Activated T-cell treated with anti-CD3 and anti-CD28 coated beads for 1 hour (primary cell): ENCODE measurements at regions not wholly inside any gene's neighbourhood (a gene's known extent, or its start where the extent isn't known, plus 50 kb on each side); places are given as distances from the start of the nearest gene placed in this dataset.
"Not testable (repeated sequence)": the region's sequence is repeated elsewhere in the genome, so short reads cannot be mapped to it uniquely, and the experiment has no call there.

Experiments used
- DNase-seq: peaks from one replicate; pipeline ENCODE4 v3.0.0-alpha.2; 2020; ENCODE audit warnings: low read depth

DNA sequence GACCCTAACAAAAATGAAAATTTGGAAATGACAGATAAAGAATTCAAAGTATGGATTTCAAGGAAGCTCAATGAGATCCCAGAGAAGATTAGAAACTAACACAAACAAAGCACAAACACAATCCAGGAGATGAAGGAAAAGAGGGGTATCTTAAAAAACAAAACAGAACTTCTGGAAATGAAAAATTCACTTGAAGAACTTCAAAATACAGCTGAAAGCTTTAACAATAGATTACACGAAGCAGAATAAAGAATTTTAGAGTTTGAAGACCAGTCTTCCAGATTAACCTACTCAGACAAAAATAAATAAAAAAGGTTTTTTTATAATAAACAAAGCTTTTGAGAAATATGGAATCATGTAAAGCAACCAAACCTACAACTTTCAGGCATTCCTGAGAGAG, 671.8 kb upstream of the SLC39A10 start:
- DNase-seq, result no peak

GRCh38 chr2:194962254-194962653, 694.8 kb upstream of the SLC39A10 start:
- DNase-seq, result no peak

DNA sequence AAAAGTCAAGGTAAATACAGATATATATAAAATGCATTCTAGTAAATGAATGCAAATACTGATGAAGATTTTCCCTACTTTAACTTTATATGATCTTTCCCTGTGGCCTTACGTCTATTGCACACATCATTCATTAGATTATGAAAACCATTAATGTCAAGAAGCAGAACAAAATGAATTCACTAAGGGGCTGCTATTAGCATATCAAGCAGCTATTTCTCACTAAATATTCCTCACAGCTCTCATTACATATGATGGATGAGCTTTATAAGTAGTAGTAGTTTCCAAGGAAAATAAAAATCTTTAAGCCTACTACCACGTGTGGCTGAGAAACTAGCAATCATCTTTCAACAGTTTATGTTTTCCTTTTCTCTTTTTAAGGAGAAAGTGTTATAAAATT, 702.8 kb upstream of the SLC39A10 start:
- no peak for DNase-seq

- DNase-seq, result no peak
Observed at GRCh38 chr2:194946826-194947225, 710.2 kb upstream of the SLC39A10 start.

- DNase-seq, result no peak
Observed at GRCh38 chr2:194938066-194938465, 719.0 kb upstream of the SLC39A10 start.

- no peak for DNase-seq
Observed at GRCh38 chr2:194927489-194927888, 729.5 kb upstream of the SLC39A10 start.

DNA sequence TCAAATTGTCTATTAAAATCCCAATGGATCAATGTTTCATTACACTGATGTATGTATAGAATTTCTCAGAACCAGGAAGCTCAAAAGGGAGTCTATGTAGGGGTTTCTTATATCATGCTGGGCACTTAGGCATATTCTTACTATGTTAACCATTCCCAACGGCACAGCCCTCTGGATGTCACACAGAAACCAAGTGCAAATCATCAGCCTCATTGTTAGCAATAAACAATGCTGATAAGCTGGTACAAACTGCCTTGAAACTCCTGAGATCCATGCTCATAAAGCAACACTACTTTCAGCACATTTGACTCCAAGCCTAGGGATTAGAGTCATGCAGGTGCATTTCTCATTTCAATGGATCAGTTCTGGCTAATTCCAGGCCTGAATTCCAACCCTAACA, 730.2 kb upstream of the SLC39A10 start:
- DNase-seq, result no peak

- DNase-seq, result no peak
Observed at GRCh38 chr2:194925742-194926141, 731.3 kb upstream of the SLC39A10 start.

GRCh38 chr2:194917519-194917918, 739.5 kb upstream of the SLC39A10 start:
- no peak for DNase-seq

DNA sequence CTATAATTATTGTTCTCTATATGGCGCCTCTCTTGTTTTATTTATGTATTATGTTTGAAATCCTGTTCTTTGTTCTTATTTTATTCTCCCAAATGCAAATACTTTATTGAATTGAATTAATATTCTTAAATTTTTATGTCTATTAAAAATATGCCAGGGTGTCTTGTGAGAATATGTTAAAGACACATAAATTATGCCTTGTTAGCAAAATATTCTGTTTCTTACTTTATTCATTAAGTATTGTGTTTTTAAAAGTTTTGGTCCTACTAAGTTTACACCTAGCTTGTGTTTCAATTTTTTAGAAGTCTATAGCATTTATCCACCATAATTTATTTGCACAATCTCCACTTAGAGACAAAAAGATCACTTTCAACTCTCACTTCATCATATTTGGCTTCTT, 741.5 kb upstream of the SLC39A10 start:
- DNase-seq, result no peak

- DNase-seq, result no peak
Observed at GRCh38 chr2:194907569-194907968, 749.5 kb upstream of the SLC39A10 start.

DNA sequence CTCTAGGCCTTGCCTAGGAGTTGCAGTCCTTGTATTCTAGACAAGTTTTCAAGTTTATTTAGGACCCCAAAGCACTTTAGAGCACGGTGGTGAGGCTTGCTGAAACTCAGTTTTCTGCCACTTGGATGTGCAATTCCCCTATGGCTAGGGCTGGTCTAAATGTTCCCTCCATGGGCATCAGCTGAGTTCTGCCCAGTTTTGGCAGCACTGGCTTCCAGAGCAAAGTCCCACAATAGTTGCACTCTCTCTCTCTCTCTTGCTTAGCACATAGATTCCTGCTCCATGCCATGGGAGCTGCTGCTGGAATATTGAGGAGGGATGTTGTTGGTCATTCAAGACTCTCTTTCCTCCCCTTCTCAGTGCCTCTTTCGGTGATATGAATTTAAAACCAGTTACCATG, 760.2 kb upstream of the SLC39A10 start:
- no peak for DNase-seq

DNA sequence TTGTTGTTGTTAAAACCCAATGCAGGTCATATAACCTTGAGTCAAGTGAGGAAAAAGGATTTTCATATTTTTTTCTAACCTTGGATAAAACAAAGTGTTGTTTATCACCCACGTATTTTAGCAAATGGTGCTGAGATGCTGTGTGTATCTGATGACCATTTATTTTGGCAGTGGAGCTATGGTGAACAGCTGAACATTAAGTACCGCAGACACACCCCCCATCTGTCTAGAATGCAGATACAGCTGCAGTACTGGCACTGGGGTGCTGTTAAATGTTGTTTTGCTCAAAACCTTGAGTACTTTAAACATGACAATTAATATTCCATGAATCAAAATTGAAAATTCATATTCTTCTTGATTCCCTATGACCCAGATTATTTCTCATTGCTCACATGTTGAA, 773.3 kb upstream of the SLC39A10 start:
- no peak for DNase-seq

DNA sequence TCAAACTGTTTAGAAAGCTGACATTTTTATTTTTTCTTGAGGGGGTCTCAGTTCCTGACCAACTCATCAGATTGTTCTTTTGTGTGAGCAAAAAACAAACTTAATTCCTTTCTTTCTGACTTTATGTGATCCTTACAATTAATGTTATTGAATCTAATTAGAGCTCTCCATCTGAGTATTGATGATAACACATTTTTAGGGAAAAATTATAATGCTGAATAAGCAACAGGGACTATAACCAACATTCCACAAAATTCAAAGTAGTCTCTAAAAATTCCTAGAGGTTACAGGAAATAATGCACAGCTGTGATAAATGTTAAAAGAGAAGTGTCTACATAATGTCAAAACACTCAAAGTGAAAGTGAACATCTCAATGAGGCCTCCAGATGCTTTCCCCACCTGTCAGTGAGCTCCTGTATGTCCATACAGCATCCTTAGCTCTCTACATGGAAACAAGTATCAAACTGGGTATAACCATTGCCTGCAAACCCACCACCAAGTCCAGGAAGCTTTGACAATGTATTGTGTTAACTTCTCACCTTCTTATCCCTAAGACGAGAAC, 786.0 kb upstream of the SLC39A10 start:
- DNase-seq, result no peak

GRCh38 chr2:194867328-194867727, 789.7 kb upstream of the SLC39A10 start:
- DNase-seq, result no peak

GRCh38 chr2:194854941-194855340, 802.1 kb upstream of the SLC39A10 start:
- no peak for DNase-seq

GRCh38 chr2:194842871-194843270, 814.2 kb upstream of the SLC39A10 start:
- no peak for DNase-seq

DNA sequence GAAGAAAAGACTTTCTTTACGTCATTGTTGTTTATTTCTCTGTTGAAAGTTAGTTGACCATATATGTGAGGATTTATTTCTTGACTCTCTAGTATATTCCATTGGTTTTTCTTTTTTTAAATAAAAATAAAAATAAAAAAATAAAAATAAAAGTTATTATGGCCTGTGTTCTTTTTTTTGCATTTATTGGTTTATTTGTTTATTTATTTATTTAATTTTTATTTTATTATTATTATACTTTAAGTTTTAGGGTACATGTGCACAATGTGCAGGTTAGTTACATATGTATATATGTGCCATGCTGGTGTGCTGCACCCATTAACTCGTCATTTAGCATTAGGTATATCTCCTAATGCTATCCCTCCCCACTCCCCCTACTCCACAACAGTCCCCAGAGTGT, 822.7 kb upstream of the SLC39A10 start:
- DNase-seq, result not testable (repeated sequence)

DNA sequence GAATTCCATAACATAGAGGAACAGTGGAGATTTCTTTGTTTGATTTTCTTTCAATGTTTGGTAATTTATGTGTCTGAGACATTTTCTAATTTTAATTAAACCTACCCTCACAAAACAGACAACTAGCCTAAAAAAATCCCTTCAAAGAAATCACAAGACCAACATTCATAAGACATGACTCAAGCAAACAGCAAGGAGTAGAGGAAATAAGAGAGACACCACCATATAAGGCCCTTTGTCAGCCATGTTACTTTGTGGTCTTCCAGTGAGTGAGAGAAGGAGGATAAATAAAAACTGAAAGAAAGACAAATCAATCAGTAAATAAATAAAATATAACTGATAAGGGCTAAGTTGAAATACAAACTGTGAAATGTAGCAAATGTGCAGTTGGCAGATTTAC, 830.8 kb upstream of the SLC39A10 start:
- no peak for DNase-seq

DNA sequence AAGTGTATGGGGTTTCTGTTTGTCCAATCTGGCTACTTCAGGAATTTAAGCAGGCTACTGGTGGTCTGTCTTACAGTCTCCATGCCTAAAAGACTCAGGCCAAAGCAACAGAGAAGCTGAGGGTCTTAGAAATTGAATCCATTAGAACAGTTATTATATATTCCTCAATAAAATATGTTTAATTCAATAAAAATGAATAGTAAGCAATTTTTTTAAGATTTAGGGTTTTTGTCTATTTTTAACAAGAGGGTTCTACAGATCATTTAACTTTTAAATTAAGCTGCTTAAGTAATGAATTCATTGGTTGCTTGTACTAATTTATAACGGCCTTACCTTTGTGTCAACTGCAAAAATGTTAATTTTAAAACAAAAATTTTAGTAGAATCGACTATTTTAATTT, 832.6 kb upstream of the SLC39A10 start:
- no peak for DNase-seq

GRCh38 chr2:194822657-194823056, 834.4 kb upstream of the SLC39A10 start:
- no peak for DNase-seq

DNA sequence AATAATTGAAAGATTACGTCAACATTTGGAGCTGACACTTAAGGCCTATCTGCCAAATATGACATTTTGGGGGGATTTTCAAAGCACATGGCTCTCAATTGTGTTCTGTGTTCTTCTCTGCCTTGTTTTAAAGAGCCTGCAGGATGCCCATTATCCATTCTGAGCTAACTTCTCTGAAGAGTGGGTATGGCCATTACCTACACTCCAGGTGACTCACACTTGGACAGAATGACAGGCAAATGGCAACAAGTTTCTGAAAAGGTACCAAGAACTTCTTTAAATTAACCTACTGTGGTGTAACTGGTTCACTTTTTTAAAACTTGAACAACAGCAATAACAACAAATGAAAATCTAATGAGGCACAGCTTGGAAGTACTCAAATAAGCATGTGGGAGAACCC, 834.9 kb upstream of the SLC39A10 start:
- DNase-seq, result no peak

GRCh38 chr2:194819367-194819766, 837.7 kb upstream of the SLC39A10 start:
- no peak for DNase-seq

GRCh38 chr2:194815475-194815874, 841.6 kb upstream of the SLC39A10 start:
- DNase-seq, result no peak

- no peak for DNase-seq
Observed at GRCh38 chr2:194802589-194802988, 854.4 kb upstream of the SLC39A10 start.
